ENCODE measurements at regions not wholly inside any gene's neighbourhood (a gene's known extent, or its start where the extent isn't known, plus 50 kb on each side); places are given as distances from the start of the nearest gene placed in this dataset.
"Not testable (repeated sequence)": the region's sequence is repeated elsewhere in the genome, so short reads cannot be mapped to it uniquely, and the experiment has no call there.

- no peak for TF ChIP-seq EZH2phosphoT487 (IDR thresholded peaks at IDR 0.05; ENCODE audit: borderline replicate concordance, low read length)
- TF ChIP-seq CTCF (IDR thresholded peaks at IDR 0.05; ENCODE audit: low read depth, low read length, poor library complexity, severe bottlenecking) = no peak
- no peaks in the 10 kb centered on the region for H4K20me1 ChIP-seq (ENCODE audit: control insufficient read depth, insufficient read depth, low read depth, low read length)
- H3K27me3 ChIP-seq (ENCODE audit: control insufficient read depth, low read length) = no peaks in the 10 kb centered on the region
- H3K79me2 ChIP-seq (ENCODE audit: control insufficient read depth, low read length) = no peaks in the 10 kb centered on the region
- H3K4me3 ChIP-seq (ENCODE audit: low read length) = no peak overlapping the region
- H3K9me3 ChIP-seq (ENCODE audit: control insufficient read depth, insufficient read depth, low read length) = no peaks in the 10 kb centered on the region
- H3K27ac ChIP-seq (ENCODE audit: low read depth, low read length) = no peak overlapping the region
- no peaks in the 10 kb centered on the region for H3K36me3 ChIP-seq (ENCODE audit: control insufficient read depth, low read length)
- no peaks in the 10 kb centered on the region for H3F3A ChIP-seq (ENCODE audit: control insufficient read depth, insufficient read depth)
- no peaks in the 10 kb centered on the region for H3K9me2 ChIP-seq (replicated peaks; ENCODE audit: control insufficient read depth, low read length)
- H3K4me2 ChIP-seq (ENCODE audit: low read length) = no peak overlapping the region
- H3K4me1 ChIP-seq (ENCODE audit: control insufficient read depth, low read length) = peaks cover 7% of the 10 kb centered on the region
Observed at GRCh38 chr1:60874718-60875117, 207.6 kb upstream of the NFIA start.

- H3K79me2 ChIP-seq (ENCODE audit: control insufficient read depth, low read length); H3K36me3 ChIP-seq (ENCODE audit: control insufficient read depth, low read length); H3K9me2 ChIP-seq (replicated peaks; ENCODE audit: control insufficient read depth, low read length); H3K4me2 ChIP-seq (ENCODE audit: low read length); H4K20me1 ChIP-seq (ENCODE audit: control insufficient read depth, insufficient read depth, low read depth, low read length); H3F3A ChIP-seq (ENCODE audit: control insufficient read depth, insufficient read depth); H3K4me1 ChIP-seq (ENCODE audit: control insufficient read depth, low read length); H3K4me3 ChIP-seq (ENCODE audit: low read length); H3K27me3 ChIP-seq (ENCODE audit: control insufficient read depth, low read length); H3K9me3 ChIP-seq (ENCODE audit: control insufficient read depth, insufficient read depth, low read length); H3K27ac ChIP-seq (ENCODE audit: low read depth, low read length): not testable (repeated sequence)
Observed at GRCh38 chr1:60873396-60873795, 209.0 kb upstream of the NFIA start.

- Histone ChIP-seq H3K79me2 (ENCODE audit: control insufficient read depth, low read length) (no peaks in the 10 kb centered on the region), H3K9me2 (replicated peaks; ENCODE audit: control insufficient read depth, low read length) (no peaks in the 10 kb centered on the region), H4K20me1 (ENCODE audit: control insufficient read depth, insufficient read depth, low read depth, low read length) (no peaks in the 10 kb centered on the region), H3K27ac (ENCODE audit: low read depth, low read length) (no peak overlapping the region), H3K9me3 (ENCODE audit: control insufficient read depth, insufficient read depth, low read length) (no peaks in the 10 kb centered on the region), H3K27me3 (ENCODE audit: control insufficient read depth, low read length) (no peaks in the 10 kb centered on the region), H3K4me1 (ENCODE audit: control insufficient read depth, low read length) (peaks cover 7% of the 10 kb centered on the region), H3F3A (ENCODE audit: control insufficient read depth, insufficient read depth) (no peaks in the 10 kb centered on the region), H3K4me3 (ENCODE audit: low read length) (no peak overlapping the region), H3K4me2 (ENCODE audit: low read length) (no peak overlapping the region), H3K36me3 (ENCODE audit: control insufficient read depth, low read length) (no peaks in the 10 kb centered on the region)
- TF ChIP-seq EZH2phosphoT487 (IDR thresholded peaks at IDR 0.05; ENCODE audit: borderline replicate concordance, low read length) (no peak), CTCF (IDR thresholded peaks at IDR 0.05; ENCODE audit: low read depth, low read length, poor library complexity, severe bottlenecking) (no peak)
Observed at GRCh38 chr1:60872426-60873054, 209.8 kb upstream of the NFIA start.

- H3K27me3 ChIP-seq (ENCODE audit: control insufficient read depth, low read length) = no peaks in the 10 kb centered on the region
- H3F3A ChIP-seq (ENCODE audit: control insufficient read depth, insufficient read depth) = no peaks in the 10 kb centered on the region
- 0 out of 2 replicates have a peak overlapping the region, but pooled peaks have one; percentile 7 for H3K4me2 ChIP-seq (ENCODE audit: low read length)
- H3K9me3 ChIP-seq (ENCODE audit: control insufficient read depth, insufficient read depth, low read length) = no peaks in the 10 kb centered on the region
- H3K36me3 ChIP-seq (ENCODE audit: control insufficient read depth, low read length) = no peaks in the 10 kb centered on the region
- H3K27ac ChIP-seq (ENCODE audit: low read depth, low read length) = no peak overlapping the region
- no peaks in the 10 kb centered on the region for H4K20me1 ChIP-seq (ENCODE audit: control insufficient read depth, insufficient read depth, low read depth, low read length)
- H3K79me2 ChIP-seq (ENCODE audit: control insufficient read depth, low read length) = no peaks in the 10 kb centered on the region
- no peaks in the 10 kb centered on the region for H3K9me2 ChIP-seq (replicated peaks; ENCODE audit: control insufficient read depth, low read length)
- H3K4me1 ChIP-seq (ENCODE audit: control insufficient read depth, low read length) = peaks cover 7% of the 10 kb centered on the region
- no peak overlapping the region for H3K4me3 ChIP-seq (ENCODE audit: low read length)
- no peak for TF ChIP-seq CTCF (IDR thresholded peaks at IDR 0.05; ENCODE audit: low read depth, low read length, poor library complexity, severe bottlenecking)
- TF ChIP-seq EZH2phosphoT487 (IDR thresholded peaks at IDR 0.05; ENCODE audit: borderline replicate concordance, low read length) = no peak
Observed at GRCh38 chr1:60870269-60870865, 212.0 kb upstream of the NFIA start.

Data from DOHH2 (cell line).